Natural killer cell treated with Interleukin-12 subunit alpha and Interleukin-12 subunit beta and Interleukin-15 and Interleukin-18, amount 100 ng/mL, for 72 hours (primary cell): ENCODE measurements at regions not wholly inside any gene's neighbourhood (a gene's known extent, or its start where the extent isn't known, plus 50 kb on each side); places are given as distances from the start of the nearest gene placed in this dataset.

Experiments used
- ATAC-seq, 2 donors: fragments of 150-1000 bp; cut with Tn5 transposase in 1 of 2; sonication (Bioruptor Pico), chemical (Tn5 transposase) in 1 of 2; 2 replicates each; pipeline ENCODE4 v1.10.0; 2021
- DNase-seq: peaks from one replicate; pipeline ENCODE4 v3.0.0; 2022; ENCODE audit warnings: low spot score
- H3K27ac Mint-ChIP-seq, 2 donors: 1 replicate in 1 of 2; 2 replicates in 1 of 2; pipeline ENCODE4 v1.8.0; 2022; ENCODE audit warnings: mixed read lengths in 2 of 2, mild to moderate bottlenecking in 1 of 2, moderate library complexity in 1 of 2
- H3K27me3 Mint-ChIP-seq, 2 donors: 1 replicate in 1 of 2; 2 replicates in 1 of 2; pipeline ENCODE4 v1.8.0; 2022; ENCODE audit warnings: mixed read lengths in 2 of 2
- H3K36me3 Mint-ChIP-seq: one replicate; pipeline ENCODE4 v1.8.0; 2022; ENCODE audit warnings: mixed read lengths
- H3K4me1 Mint-ChIP-seq, 2 donors: 1 replicate in 1 of 2; 2 replicates in 1 of 2; pipeline ENCODE4 v1.8.0; 2022; ENCODE audit warnings: low read depth in 2 of 2, mixed read lengths in 2 of 2, mild to moderate bottlenecking in 1 of 2
- H3K4me3 Mint-ChIP-seq: one replicate; pipeline ENCODE4 v1.8.0; 2022; ENCODE audit warnings: mixed read lengths
- H3K9me3 Mint-ChIP-seq: 2 replicates; pipeline ENCODE4 v1.8.0; 2022; ENCODE audit warnings: mixed read lengths

GRCh38 chr1:213385201-213385600 is 334.2 kb downstream of the RPS6KC1 start:
- Mint-ChIP-seq H3K9me3 (no peaks in the 10 kb centered on the region), H3K27ac (no peak overlapping the region), H3K4me3 (no peak overlapping the region), H3K4me1 (no peaks in the 10 kb centered on the region), H3K27me3 (peaks cover 0 to 8% of the 10 kb centered on the region in 2 donors), H3K36me3 (no peaks in the 10 kb centered on the region)
- ATAC-seq (no peak), DNase-seq (no peak)

GRCh38 chr1:213385806-213386324 is 334.8 kb downstream of the RPS6KC1 start:
- Mint-ChIP-seq H3K4me1 (no peaks in the 10 kb centered on the region), H3K27ac (no peak overlapping the region), H3K36me3 (no peaks in the 10 kb centered on the region), H3K27me3 (peaks cover 0 to 8% of the 10 kb centered on the region in 2 donors), H3K4me3 (no peak overlapping the region), H3K9me3 (no peaks in the 10 kb centered on the region)
- ATAC-seq (no peak), DNase-seq (no peak)

- H3K36me3 Mint-ChIP-seq, result no peaks in the 10 kb centered on the region
- no peaks in the 10 kb centered on the region for H3K9me3 Mint-ChIP-seq
- H3K27ac Mint-ChIP-seq, result no peak overlapping the region
- peaks cover 0 to 8% of the 10 kb centered on the region in 2 donors for H3K27me3 Mint-ChIP-seq
- no peak for DNase-seq
- no peak for ATAC-seq
- no peaks in the 10 kb centered on the region for H3K4me1 Mint-ChIP-seq
- H3K4me3 Mint-ChIP-seq, result no peak overlapping the region
Measured at GRCh38 chr1:213387380-213388015, 336.5 kb downstream of the RPS6KC1 start.

- no peaks in the 10 kb centered on the region for H3K36me3 Mint-ChIP-seq
- ATAC-seq (no peak), DNase-seq (no peak)
- no peak overlapping the region for H3K27ac Mint-ChIP-seq
- peaks cover under 1 to 8% of the 10 kb centered on the region in 2 donors for H3K27me3 Mint-ChIP-seq
- H3K9me3 Mint-ChIP-seq, result no peaks in the 10 kb centered on the region
- no peak overlapping the region for H3K4me3 Mint-ChIP-seq
- H3K4me1 Mint-ChIP-seq, result no peaks in the 10 kb centered on the region
Measured at GRCh38 chr1:213388199-213388598, 337.2 kb downstream of the RPS6KC1 start.

- no peak for ATAC-seq
Measured at GRCh38 chr1:213389061-213389581, 338.1 kb downstream of the RPS6KC1 start.

GRCh38 chr1:213391445-213391844 is 340.4 kb downstream of the RPS6KC1 start:
- no peak for DNase-seq
- no peaks in the 10 kb centered on the region for H3K4me1 Mint-ChIP-seq
- no peak overlapping the region for H3K4me3 Mint-ChIP-seq
- peak; percentile 18 to 26 for ATAC-seq
- H3K36me3 Mint-ChIP-seq, result no peaks in the 10 kb centered on the region
- H3K27ac Mint-ChIP-seq, result no peak overlapping the region
- no peaks in the 10 kb centered on the region for H3K9me3 Mint-ChIP-seq
- H3K27me3 Mint-ChIP-seq, result peaks cover 9 to 12% of the 10 kb centered on the region in 2 donors

More at GRCh38 chr1:213389061-213389581, 338.1 kb downstream of the RPS6KC1 start:
- H3K27ac Mint-ChIP-seq, result no peak overlapping the region
- no peaks in the 10 kb centered on the region for H3K9me3 Mint-ChIP-seq
- no peaks in the 10 kb centered on the region for H3K4me1 Mint-ChIP-seq
- H3K4me3 Mint-ChIP-seq, result no peak overlapping the region
- H3K27me3 Mint-ChIP-seq, result peaks cover 9 to 13% of the 10 kb centered on the region in 2 donors
- H3K36me3 Mint-ChIP-seq, result no peaks in the 10 kb centered on the region
- DNase-seq, result no peak

GRCh38 chr1:213393860-213394259 is 342.8 kb downstream of the RPS6KC1 start:
- ATAC-seq (no peak), DNase-seq (no peak)
- H3K27ac Mint-ChIP-seq, result no peak overlapping the region
- H3K4me3 Mint-ChIP-seq, result no peak overlapping the region
- no peaks in the 10 kb centered on the region for H3K9me3 Mint-ChIP-seq
- no peaks in the 10 kb centered on the region for H3K4me1 Mint-ChIP-seq
- H3K27me3 Mint-ChIP-seq, result peaks cover 12 to 14% of the 10 kb centered on the region in 2 donors
- H3K36me3 Mint-ChIP-seq, result no peaks in the 10 kb centered on the region

GRCh38 chr1:213394837-213395236 is 343.8 kb downstream of the RPS6KC1 start:
- Mint-ChIP-seq H3K27me3 (peaks cover 11 to 15% of the 10 kb centered on the region in 2 donors), H3K9me3 (no peaks in the 10 kb centered on the region), H3K36me3 (no peaks in the 10 kb centered on the region), H3K4me1 (no peaks in the 10 kb centered on the region), H3K27ac (no peak overlapping the region), H3K4me3 (no peak overlapping the region)
- DNase-seq (no peak), ATAC-seq (no peak)

GRCh38 chr1:213397638-213398037 is 346.6 kb downstream of the RPS6KC1 start:
- Mint-ChIP-seq H3K27me3 (peaks cover 11 to 15% of the 10 kb centered on the region in 2 donors), H3K36me3 (no peaks in the 10 kb centered on the region), H3K27ac (no peak overlapping the region), H3K4me1 (no peaks in the 10 kb centered on the region), H3K9me3 (no peaks in the 10 kb centered on the region), H3K4me3 (no peak overlapping the region)
- ATAC-seq, result no peak
- no peak for DNase-seq

GRCh38 chr1:213399695-213400094 is 348.7 kb downstream of the RPS6KC1 start:
- ATAC-seq, result no peak
- H3K4me3 Mint-ChIP-seq, result no peak overlapping the region
- peaks cover 6 to 8% of the 10 kb centered on the region in 2 donors for H3K27me3 Mint-ChIP-seq
- H3K27ac Mint-ChIP-seq, result no peak overlapping the region
- DNase-seq, result no peak
- H3K9me3 Mint-ChIP-seq, result no peaks in the 10 kb centered on the region
- H3K36me3 Mint-ChIP-seq, result no peaks in the 10 kb centered on the region
- no peaks in the 10 kb centered on the region for H3K4me1 Mint-ChIP-seq

- Mint-ChIP-seq H3K9me3 (no peaks in the 10 kb centered on the region), H3K27ac (no peak overlapping the region), H3K36me3 (no peaks in the 10 kb centered on the region), H3K4me1 (no peaks in the 10 kb centered on the region), H3K27me3 (peaks cover 10 to 25% of the 10 kb centered on the region in 2 donors), H3K4me3 (no peak overlapping the region)
- DNase-seq, result no peak
- ATAC-seq, result no peak
Measured at GRCh38 chr1:213409208-213409631, 358.2 kb downstream of the RPS6KC1 start.

GRCh38 chr1:213409971-213410370 is 358.9 kb downstream of the RPS6KC1 start:
- Mint-ChIP-seq H3K4me3 (no peak overlapping the region), H3K27ac (no peak overlapping the region), H3K9me3 (no peaks in the 10 kb centered on the region), H3K4me1 (no peaks in the 10 kb centered on the region), H3K27me3 (peaks cover 11 to 25% of the 10 kb centered on the region in 2 donors), H3K36me3 (no peaks in the 10 kb centered on the region)
- no peak for DNase-seq
- ATAC-seq, result no peak

GRCh38 chr1:213414346-213414745 is 363.3 kb downstream of the RPS6KC1 start:
- no peaks in the 10 kb centered on the region for H3K4me1 Mint-ChIP-seq
- no peak overlapping the region for H3K4me3 Mint-ChIP-seq
- no peaks in the 10 kb centered on the region for H3K9me3 Mint-ChIP-seq
- H3K27me3 Mint-ChIP-seq, result peaks cover 18 to 25% of the 10 kb centered on the region in 2 donors
- no peak for DNase-seq
- no peak overlapping the region for H3K27ac Mint-ChIP-seq
- H3K36me3 Mint-ChIP-seq, result no peaks in the 10 kb centered on the region
- no peak for ATAC-seq

GRCh38 chr1:213414911-213415310 is 363.9 kb downstream of the RPS6KC1 start:
- no peaks in the 10 kb centered on the region for H3K9me3 Mint-ChIP-seq
- H3K36me3 Mint-ChIP-seq, result no peaks in the 10 kb centered on the region
- DNase-seq, result no peak
- ATAC-seq, result no peak
- no peaks in the 10 kb centered on the region for H3K4me1 Mint-ChIP-seq
- no peak overlapping the region for H3K27ac Mint-ChIP-seq
- no peak overlapping the region for H3K4me3 Mint-ChIP-seq
- peaks cover 17 to 25% of the 10 kb centered on the region in 2 donors for H3K27me3 Mint-ChIP-seq
